PC-9 (cell line): ENCODE measurements at regions not wholly inside any gene's neighbourhood (a gene's known extent, or its start where the extent isn't known, plus 50 kb on each side); places are given as distances from the start of the nearest gene placed in this dataset.

Experiments used
- CTCF ChIP-seq: fragments of 200-600 bp; sonication (generic); conservative IDR thresholded peaks from 2 replicates; pipeline ENCODE4 v1.6.1; 2017; ENCODE audit warnings: mixed run types, antibody characterized with exemption, mild to moderate bottlenecking, moderate library complexity
- EZH2 ChIP-seq: fragments of 200-600 bp; sonication (generic); IDR thresholded peaks from 2 replicates; pipeline ENCODE4 v1.8.0; 2017; ENCODE audit warnings: antibody characterized with exemption, low read depth

GRCh38 chr11:92391364-92391763 lies 166.7 kb downstream of the FAT3 start:
- TF ChIP-seq EZH2: no peak
- no peak for TF ChIP-seq CTCF
